ENCODE measurements at regions not wholly inside any gene's neighbourhood (a gene's known extent, or its start where the extent isn't known, plus 50 kb on each side); places are given as distances from the start of the nearest gene placed in this dataset.

- H3K27me3 Mint-ChIP-seq = peaks cover 6% of the 10 kb centered on the region
- no peaks in the 10 kb centered on the region for H3K36me3 Mint-ChIP-seq
- no peak overlapping the region for H3K4me3 Mint-ChIP-seq
- no peak overlapping the region for H3K27ac Mint-ChIP-seq
- H3K4me1 Mint-ChIP-seq = no peaks in the 10 kb centered on the region
- ATAC-seq (ENCODE audit: low read depth) (no peak), DNase-seq (ENCODE audit: low spot score in 2 of 2) (no peak)
- H3K9me3 Mint-ChIP-seq = no peaks in the 10 kb centered on the region
These were observed 69.9 kb upstream of the ITGA6 start for GRCh38 chr2:172357442-172357841.

GRCh38 chr2:172358691-172359556 is 68.5 kb upstream of the ITGA6 start:
- H3K27ac Mint-ChIP-seq = no peak overlapping the region
- no peaks in the 10 kb centered on the region for H3K4me1 Mint-ChIP-seq
- no peak for ATAC-seq (ENCODE audit: low read depth)
- no peak for DNase-seq (ENCODE audit: low spot score in 2 of 2)
- H3K4me3 Mint-ChIP-seq = no peak overlapping the region
- no peaks in the 10 kb centered on the region for H3K36me3 Mint-ChIP-seq
- peaks cover 9% of the 10 kb centered on the region for H3K27me3 Mint-ChIP-seq
- no peaks in the 10 kb centered on the region for H3K9me3 Mint-ChIP-seq

GRCh38 chr2:172361360-172361759 is 66.0 kb upstream of the ITGA6 start:
- Mint-ChIP-seq H3K4me1 (no peaks in the 10 kb centered on the region), H3K36me3 (no peaks in the 10 kb centered on the region), H3K4me3 (no peak overlapping the region), H3K27me3 (peaks cover 5% of the 10 kb centered on the region), H3K9me3 (no peaks in the 10 kb centered on the region), H3K27ac (no peak overlapping the region)
- ATAC-seq (ENCODE audit: low read depth) (no peak), DNase-seq (ENCODE audit: low spot score in 2 of 2) (no peak)

- Mint-ChIP-seq H3K36me3 (no peaks in the 10 kb centered on the region), H3K27me3 (peaks cover 5% of the 10 kb centered on the region), H3K9me3 (no peaks in the 10 kb centered on the region), H3K4me3 (no peak overlapping the region), H3K4me1 (no peaks in the 10 kb centered on the region), H3K27ac (no peak overlapping the region)
- ATAC-seq (ENCODE audit: low read depth) (no peak), DNase-seq (ENCODE audit: low spot score in 2 of 2) (no peak)
These were observed 65.5 kb upstream of the ITGA6 start for GRCh38 chr2:172361840-172362239.

- H3K27me3 Mint-ChIP-seq = peaks cover 3% of the 10 kb centered on the region
- no peak overlapping the region for H3K4me3 Mint-ChIP-seq
- peaks cover 2% of the 10 kb centered on the region for H3K36me3 Mint-ChIP-seq
- ATAC-seq (ENCODE audit: low read depth) (no peak), DNase-seq (ENCODE audit: low spot score in 2 of 2) (no peak)
- H3K27ac Mint-ChIP-seq = no peak overlapping the region
- no peaks in the 10 kb centered on the region for H3K4me1 Mint-ChIP-seq
- peaks cover 5% of the 10 kb centered on the region for H3K9me3 Mint-ChIP-seq
These were observed 63.1 kb upstream of the ITGA6 start for GRCh38 chr2:172364261-172364660.

GRCh38 chr2:172366596-172367150 is 60.7 kb upstream of the ITGA6 start:
- DNase-seq (ENCODE audit: low spot score in 2 of 2) (no peak), ATAC-seq (ENCODE audit: low read depth) (no peak)
- H3K4me3 Mint-ChIP-seq = no peak overlapping the region
- H3K9me3 Mint-ChIP-seq = peaks cover 5% of the 10 kb centered on the region
- no peak overlapping the region for H3K27ac Mint-ChIP-seq
- no peaks in the 10 kb centered on the region for H3K4me1 Mint-ChIP-seq
- peaks cover 2% of the 10 kb centered on the region for H3K36me3 Mint-ChIP-seq
- peaks cover 6% of the 10 kb centered on the region for H3K27me3 Mint-ChIP-seq

GRCh38 chr2:172370821-172371455 is 56.4 kb upstream of the ITGA6 start:
- no peaks in the 10 kb centered on the region for H3K4me1 Mint-ChIP-seq
- no peak for DNase-seq (ENCODE audit: low spot score in 2 of 2)
- H3K4me3 Mint-ChIP-seq = no peak overlapping the region
- peaks cover 5% of the 10 kb centered on the region for H3K9me3 Mint-ChIP-seq
- H3K27me3 Mint-ChIP-seq = peaks cover 6% of the 10 kb centered on the region
- no peak overlapping the region for H3K27ac Mint-ChIP-seq
- no peak for ATAC-seq (ENCODE audit: low read depth)
- peaks cover 2% of the 10 kb centered on the region for H3K36me3 Mint-ChIP-seq

- Mint-ChIP-seq H3K4me3 (no peak overlapping the region), H3K36me3 (peaks cover 2% of the 10 kb centered on the region), H3K9me3 (peaks cover 5% of the 10 kb centered on the region), H3K27ac (no peak overlapping the region), H3K27me3 (peaks cover 7% of the 10 kb centered on the region), H3K4me1 (peaks cover under 1% of the 10 kb centered on the region)
- DNase-seq (ENCODE audit: low spot score in 2 of 2) = no peak
- ATAC-seq (ENCODE audit: low read depth) = no peak
These were observed 55.0 kb upstream of the ITGA6 start for GRCh38 chr2:172372436-172372835.

- Mint-ChIP-seq H3K9me3 (peaks cover 4% of the 10 kb centered on the region), H3K36me3 (peaks cover 2% of the 10 kb centered on the region), H3K4me3 (no peak overlapping the region), H3K4me1 (peaks cover 3% of the 10 kb centered on the region), H3K27ac (no peak overlapping the region), H3K27me3 (peaks cover 8% of the 10 kb centered on the region)
- ATAC-seq (ENCODE audit: low read depth) (no peak), DNase-seq (ENCODE audit: low spot score in 2 of 2) (no peak)
These were observed 54.3 kb upstream of the ITGA6 start for GRCh38 chr2:172373076-172373475.

GRCh38 chr2:172373766-172374165 is 53.6 kb upstream of the ITGA6 start:
- H3K27ac Mint-ChIP-seq = no peak overlapping the region
- peaks cover 8% of the 10 kb centered on the region for H3K27me3 Mint-ChIP-seq
- no peak overlapping the region for H3K4me3 Mint-ChIP-seq
- DNase-seq (ENCODE audit: low spot score in 2 of 2) (no peak), ATAC-seq (ENCODE audit: low read depth) (no peak)
- no peaks in the 10 kb centered on the region for H3K36me3 Mint-ChIP-seq
- peaks cover 3% of the 10 kb centered on the region for H3K9me3 Mint-ChIP-seq
- H3K4me1 Mint-ChIP-seq = peaks cover 3% of the 10 kb centered on the region

- Mint-ChIP-seq H3K4me3 (no peak overlapping the region), H3K27me3 (peaks cover 12% of the 10 kb centered on the region), H3K9me3 (no peaks in the 10 kb centered on the region), H3K36me3 (peaks cover 3% of the 10 kb centered on the region), H3K4me1 (peaks cover 3% of the 10 kb centered on the region), H3K27ac (no peak overlapping the region)
- DNase-seq (ENCODE audit: low spot score in 2 of 2) = no peak
- no peak for ATAC-seq (ENCODE audit: low read depth)
These were observed 52.8 kb upstream of the ITGA6 start for GRCh38 chr2:172374318-172375240.

- H3K36me3 Mint-ChIP-seq = peaks cover 3% of the 10 kb centered on the region
- peaks cover 12% of the 10 kb centered on the region for H3K27me3 Mint-ChIP-seq
- no peak overlapping the region for H3K4me3 Mint-ChIP-seq
These were observed 52.1 kb upstream of the ITGA6 start for GRCh38 chr2:172375251-172375650.

GRCh38 chr2:172376016-172376415 is 51.4 kb upstream of the ITGA6 start:
- H3K27ac Mint-ChIP-seq = no peak overlapping the region
- H3K9me3 Mint-ChIP-seq = no peaks in the 10 kb centered on the region
- peaks cover 12% of the 10 kb centered on the region for H3K27me3 Mint-ChIP-seq
- H3K4me1 Mint-ChIP-seq = peaks cover 3% of the 10 kb centered on the region
- peaks cover 3% of the 10 kb centered on the region for H3K36me3 Mint-ChIP-seq
- DNase-seq (ENCODE audit: low spot score in 2 of 2) = no peak
- ATAC-seq (ENCODE audit: low read depth) = no peak
- H3K4me3 Mint-ChIP-seq = no peak overlapping the region

More at GRCh38 chr2:172375251-172375650, 52.1 kb upstream of the ITGA6 start:
- ATAC-seq (ENCODE audit: low read depth) (no peak), DNase-seq (ENCODE audit: low spot score in 2 of 2) (no peak)
- H3K4me1 Mint-ChIP-seq = peaks cover 3% of the 10 kb centered on the region
- no peak overlapping the region for H3K27ac Mint-ChIP-seq
- no peaks in the 10 kb centered on the region for H3K9me3 Mint-ChIP-seq
